ENCODE measurements at regions not wholly inside any gene's neighbourhood (a gene's known extent, or its start where the extent isn't known, plus 50 kb on each side); places are given as distances from the start of the nearest gene placed in this dataset.

DNA sequence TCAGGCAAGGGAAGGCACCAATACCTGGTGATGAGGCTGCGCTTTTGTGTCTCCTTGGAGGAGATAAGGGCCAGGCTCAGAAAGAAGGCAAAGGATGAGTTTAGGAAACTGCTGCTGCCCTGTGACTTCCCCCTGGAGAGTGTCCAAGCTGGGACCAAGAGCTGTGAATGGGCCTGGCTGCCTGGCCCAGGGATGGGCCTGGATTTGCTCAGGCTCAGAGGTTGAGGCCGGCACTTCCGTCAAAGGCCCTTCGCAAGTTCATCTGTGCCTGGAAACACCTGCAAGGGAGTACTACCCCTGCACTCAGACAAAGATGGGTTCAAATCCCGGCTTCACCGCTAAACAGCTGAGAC is 50.5 kb upstream of the NANOS1 start:
- TF ChIP-seq CTCF (IDR thresholded peaks at IDR 0.05) (no peak), POLR2AphosphoS5 (IDR thresholded peaks at IDR 0.05) (no peak), EP300 (IDR thresholded peaks at IDR 0.05) (no peak), POLR2A (IDR thresholded peaks at IDR 0.05; ENCODE audit: low read depth) (no peak)
